Hepatic stellate cell (primary cell): ENCODE measurements at regions not wholly inside any gene's neighbourhood (a gene's known extent, or its start where the extent isn't known, plus 50 kb on each side); places are given as distances from the start of the nearest gene placed in this dataset.
"Not testable (repeated sequence)": the region's sequence is repeated elsewhere in the genome, so short reads cannot be mapped to it uniquely, and the experiment has no call there.

Experiments
- DNase-seq: peaks from one replicate; pipeline ENCODE4 v3.0.0; 2011; ENCODE audit warnings: low spot score

GRCh38 chr6:27617700-27618689 is 145.1 kb upstream of the ZNF184 start:
- no peak for DNase-seq

DNA sequence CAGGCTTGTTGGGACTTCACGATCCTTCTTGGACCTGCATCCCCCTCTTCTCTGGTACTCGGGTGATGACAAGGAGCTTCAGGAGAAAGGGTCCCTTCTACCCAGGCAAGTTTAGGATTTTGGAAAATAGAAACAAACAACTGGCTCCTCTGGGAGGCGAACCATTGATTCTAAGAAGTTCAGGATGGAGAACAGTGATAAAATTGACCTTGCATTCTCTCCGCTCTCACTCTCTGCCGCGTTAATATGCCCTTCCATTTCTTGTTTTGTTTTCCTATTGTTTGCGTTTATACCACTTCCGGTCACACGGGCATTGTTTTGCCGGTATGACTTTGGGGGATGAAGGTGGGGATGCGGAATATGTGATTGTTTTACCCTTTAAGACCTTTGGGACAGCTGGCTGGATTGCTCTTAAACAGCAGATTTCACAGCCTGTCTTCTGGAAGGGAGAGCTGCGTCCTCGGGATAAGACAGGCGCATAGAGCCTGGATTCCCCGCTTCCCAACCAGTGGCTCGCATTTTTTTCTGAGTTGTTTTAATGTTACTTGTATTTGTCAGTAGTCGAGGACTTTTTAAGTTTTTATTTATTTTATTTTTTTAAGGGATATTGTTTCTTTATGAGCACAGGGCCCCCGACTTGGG is 144.3 kb upstream of the ZNF184 start:
- DNase-seq, result no peak

DNA sequence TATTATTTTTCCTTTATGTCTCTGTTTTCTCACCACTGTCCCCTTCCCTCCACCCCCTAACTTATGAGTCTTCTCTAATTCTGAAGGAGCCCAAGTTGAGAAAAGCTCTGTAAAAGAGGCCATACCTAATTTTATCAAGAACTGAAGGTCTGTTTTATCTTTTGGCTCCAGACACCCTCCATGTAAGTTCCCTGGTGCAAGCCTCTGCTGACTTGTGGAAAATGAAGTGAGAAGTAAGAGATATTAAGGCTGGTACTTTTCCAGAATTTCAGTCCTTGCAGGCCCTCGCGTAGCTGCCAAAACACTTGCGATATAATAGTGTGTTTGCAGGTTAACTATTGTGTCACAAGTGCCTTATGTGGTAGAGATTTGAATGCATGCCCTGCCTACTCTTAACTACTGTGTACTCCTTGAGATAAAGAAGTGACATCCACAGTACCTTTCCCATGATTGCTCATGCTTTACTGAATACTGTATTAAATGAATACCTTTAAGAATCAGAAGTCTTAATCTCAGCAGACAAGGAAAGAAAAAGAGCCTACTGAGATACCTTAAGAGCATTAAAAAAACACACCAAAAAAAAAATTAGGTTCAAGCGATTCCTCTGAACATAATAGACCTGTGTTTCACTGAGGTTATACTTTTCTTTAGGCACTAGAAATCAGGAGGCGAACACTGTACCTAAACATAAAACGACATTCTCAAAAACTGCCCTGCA is 143.6 kb upstream of the ZNF184 start:
- no peak for DNase-seq

- no peak for DNase-seq
Observed at GRCh38 chr6:27611451-27611850, 138.5 kb upstream of the ZNF184 start.

- no peak for DNase-seq
Observed at GRCh38 chr6:27608916-27609883, 136.3 kb upstream of the ZNF184 start.

DNA sequence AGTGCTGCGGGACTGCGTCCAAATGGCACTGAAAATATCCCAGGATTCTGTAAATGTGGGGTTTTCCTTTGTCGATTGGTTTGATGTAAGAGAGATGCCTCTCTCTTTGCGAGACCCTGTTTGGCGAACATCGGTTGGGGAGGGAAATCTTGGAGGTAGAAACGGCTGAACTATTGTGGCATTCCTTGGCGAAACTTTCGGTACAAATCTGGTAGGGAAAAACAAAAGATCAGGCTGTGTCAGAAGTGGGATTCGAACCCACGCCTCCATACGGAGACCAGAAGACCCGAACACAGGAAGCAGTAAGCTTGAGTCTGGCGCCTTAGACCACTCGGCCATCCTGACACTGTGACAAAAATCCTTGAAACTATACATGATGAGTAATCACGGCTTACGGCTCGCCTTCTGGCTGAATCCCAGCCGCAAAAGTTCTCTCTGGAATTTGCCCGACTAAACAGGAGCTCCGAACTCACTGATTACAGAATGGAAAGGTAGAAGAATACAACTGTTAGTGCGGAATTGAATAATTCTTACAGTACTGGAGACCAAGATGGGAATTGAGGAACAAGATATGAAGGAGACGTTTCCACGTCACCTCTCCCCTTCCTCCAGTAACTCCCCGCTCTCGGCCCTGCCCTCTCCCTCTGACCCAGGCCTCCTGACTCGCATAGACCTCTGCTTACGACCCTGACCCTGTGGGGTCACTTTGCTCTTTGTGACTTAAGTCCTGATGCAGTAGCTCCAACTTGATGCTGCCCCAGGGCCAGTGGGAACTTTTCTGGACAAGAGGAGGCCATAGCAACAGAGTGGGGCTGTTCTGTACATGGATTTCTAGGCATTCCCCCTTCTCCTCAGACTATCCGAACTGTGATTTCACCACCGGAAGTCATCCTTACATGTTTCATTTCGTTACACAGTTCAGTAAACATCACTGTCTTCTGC is 132.8 kb upstream of the ZNF184 start:
- peak; percentile 28 for DNase-seq

GRCh38 chr6:27604986-27605385 is 132.1 kb upstream of the ZNF184 start:
- DNase-seq, result no peak

GRCh38 chr6:27601668-27602254 is 128.9 kb upstream of the ZNF184 start:
- DNase-seq, result no peak

GRCh38 chr6:27599859-27600532 is 127.1 kb upstream of the ZNF184 start:
- DNase-seq, result no peak

DNA sequence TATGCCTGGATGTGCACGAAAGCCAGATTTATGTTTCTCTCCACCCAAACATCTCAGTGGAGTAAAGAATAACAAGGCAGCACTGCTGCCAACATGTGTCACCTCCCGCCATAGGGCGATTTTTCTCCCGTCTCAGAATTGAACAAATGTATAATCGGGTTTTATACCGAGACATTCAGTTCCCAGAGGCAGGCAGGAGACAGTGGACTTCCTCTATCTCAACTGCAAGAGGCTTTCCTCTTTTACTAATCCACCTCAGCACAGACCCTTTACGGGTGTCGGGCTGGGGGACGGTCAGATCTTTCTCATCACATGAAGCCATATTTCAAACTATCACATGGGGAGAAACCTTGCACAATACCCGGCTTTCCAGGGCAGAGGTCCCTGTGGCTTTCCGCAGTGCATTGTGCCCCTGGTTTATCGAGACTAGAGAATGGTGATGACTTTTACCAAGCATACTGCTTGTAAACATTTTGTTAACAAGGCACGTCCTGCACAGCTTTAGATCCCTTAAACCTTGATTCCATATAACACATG is 124.2 kb upstream of the ZNF184 start:
- not testable (repeated sequence) for DNase-seq

DNA sequence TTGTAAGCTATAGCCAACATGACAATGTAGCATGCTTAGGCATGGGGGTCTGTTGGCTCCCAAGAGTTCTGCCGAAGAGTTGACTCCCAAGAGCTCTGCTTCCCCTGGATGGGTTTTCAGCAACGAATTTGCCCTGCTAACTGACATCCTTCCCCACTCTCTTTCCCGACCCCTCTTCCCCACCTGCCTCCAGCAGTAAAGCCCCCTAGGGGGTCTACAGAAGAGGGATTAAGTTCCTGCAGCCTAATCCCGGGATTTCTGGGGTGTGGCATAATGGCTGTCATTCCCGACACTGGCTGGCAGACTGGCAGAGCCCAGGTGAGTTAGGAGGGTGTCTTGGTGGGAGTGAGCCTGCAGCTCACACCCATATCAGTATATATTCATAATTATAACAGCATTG is 121.0 kb upstream of the ZNF184 start:
- no peak for DNase-seq

GRCh38 chr6:27593200-27593818 is 120.4 kb upstream of the ZNF184 start:
- DNase-seq, result no peak

- peak; percentile 61 for DNase-seq
Observed at GRCh38 chr6:27592481-27593199, 119.7 kb upstream of the ZNF184 start.

- no peak for DNase-seq
Observed at GRCh38 chr6:27591699-27592480, 119.0 kb upstream of the ZNF184 start.

DNA sequence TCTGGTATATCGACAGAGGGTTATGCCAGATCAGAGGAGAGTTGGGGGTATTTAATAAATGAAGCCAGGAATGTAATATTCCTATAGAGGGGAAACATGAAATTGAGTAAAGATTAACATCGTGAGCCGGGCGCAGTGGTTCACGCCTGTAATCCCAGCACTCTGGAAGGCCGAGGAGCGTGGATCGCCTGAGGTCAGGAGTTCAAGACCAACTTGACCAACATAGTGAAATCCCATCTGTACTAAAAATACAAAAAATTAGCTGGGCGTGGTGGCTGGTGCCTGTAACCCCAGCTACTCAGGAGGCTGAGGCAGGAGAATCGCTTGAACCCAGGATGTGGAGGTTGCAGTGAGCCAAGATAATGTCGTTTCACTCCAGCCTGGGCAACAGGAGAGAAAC is 112.4 kb upstream of the ZNF184 start:
- DNase-seq, result not testable (repeated sequence)

DNA sequence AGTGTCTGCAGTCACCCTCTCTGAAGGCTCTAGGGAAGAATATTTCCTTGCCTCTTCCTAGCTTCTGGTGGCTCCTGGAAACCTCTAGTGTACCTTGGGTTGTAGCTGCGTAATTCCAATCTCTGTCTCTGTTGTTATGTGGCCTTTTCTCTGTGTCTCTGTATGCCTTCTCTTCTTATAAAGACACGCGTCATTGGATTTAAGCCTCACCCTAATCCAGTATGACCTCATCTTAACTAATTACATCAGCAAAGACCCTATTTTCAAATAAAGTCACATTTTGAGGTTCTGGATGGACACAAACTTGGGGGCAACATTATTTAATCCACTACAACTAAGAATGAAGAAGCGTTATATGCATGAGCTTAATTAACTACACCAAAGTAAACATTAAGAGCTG is 111.4 kb upstream of the ZNF184 start:
- no peak for DNase-seq
